Esophagus squamous epithelium (tissue), 4 donors: ENCODE measurements at regions not wholly inside any gene's neighbourhood (a gene's known extent, or its start where the extent isn't known, plus 50 kb on each side); places are given as distances from the start of the nearest gene placed in this dataset.

ENCODE experiments used
- CTCF ChIP-seq, 6 experiments: fragments of 450-650 bp in 4 of 6; fragments of 200-600 bp in 2 of 6; sonication (generic) in 2 of 6; IDR thresholded peaks; one replicate each; pipeline ENCODE4 v1.5.1; 2016 to 2019; ENCODE audit warnings: antibody characterized with exemption in 6 of 6, mild to moderate bottlenecking in 4 of 6, moderate library complexity in 4 of 6
- POLR2A ChIP-seq, 4 donors: fragments of 450-650 bp; IDR thresholded peaks; one replicate each; pipeline ENCODE4 v1.6.1; 2017; ENCODE audit warnings: antibody characterized with exemption in 4 of 4, mild to moderate bottlenecking in 4 of 4, moderate library complexity in 3 of 4

GRCh38 chr20:6473197-6473596 lies 294.3 kb upstream of the BMP2 start:
- TF ChIP-seq CTCF (IDR thresholded peaks at IDR 0.05) (no peak), POLR2A (IDR thresholded peaks at IDR 0.05) (no peak)
